CD4-positive, alpha-beta T cell (primary cell): ENCODE measurements at regions not wholly inside any gene's neighbourhood (a gene's known extent, or its start where the extent isn't known, plus 50 kb on each side); places are given as distances from the start of the nearest gene placed in this dataset.

Experiments
- ATAC-seq: fragments of 200-7000 bp; cut with Tn5 transposase; one replicate; pipeline ENCODE4 v1.10.0; 2022; ENCODE audit warnings: mild to moderate bottlenecking; ENCODE audit not compliant: poor library complexity
- CTCF ChIA-PET: fragments of 350-600 bp; sonication (Branson Sonifier 250); formaldehyde crosslinking; loops from one replicate; lab custom pipeline; 2021; ENCODE audit warnings: antibody characterized with exemption, inconsistent platforms; lab: Charles Lee
- POLR2A ChIA-PET: fragments of 350-600 bp; sonication (Branson Sonifier 250); formaldehyde crosslinking; loops from one replicate; lab custom pipeline; 2021; ENCODE audit warnings: antibody characterized with exemption, inconsistent platforms; lab: Charles Lee
- DNase-seq, 14 experiments: peaks; one replicate each; pipeline ENCODE4 v3.0.0-alpha.2; 2013 to 2020; ENCODE audit warnings: mixed read lengths in 2 of 14
- H3K27ac ChIP-seq, 2 donors: one replicate each; pipeline versions ENCODE4 v1.5.1 to v1.7.0; 2013; ENCODE audit warnings: low read length in 2 of 2, low read depth in 1 of 2, mild to moderate bottlenecking in 1 of 2
- H3K27me3 ChIP-seq, 2 experiments: 1 replicate in 1 of 2; 2 replicates in 1 of 2; pipeline versions ENCODE4 v1.6.1 to v1.7.0; 2013; ENCODE audit warnings: low read length in 2 of 2, control low read depth in 1 of 2, mild to moderate bottlenecking in 1 of 2, moderate library complexity in 1 of 2; ENCODE audit not compliant: insufficient read depth in 2 of 2, control insufficient read depth in 1 of 2
- H3K36me3 ChIP-seq: one replicate; pipeline ENCODE4 v1.6.1; 2013; ENCODE audit warnings: low read length, control low read depth; ENCODE audit not compliant: insufficient read depth
- H3K4me1 ChIP-seq: one replicate; pipeline ENCODE4 v1.6.1; 2013; ENCODE audit warnings: low read length, control low read depth; ENCODE audit not compliant: insufficient read depth
- H3K4me3 ChIP-seq: one replicate; pipeline ENCODE4 v1.5.1; 2013; ENCODE audit warnings: mild to moderate bottlenecking, low read length, moderate library complexity
- H3K9me3 ChIP-seq, 2 experiments: 1 replicate in 1 of 2; 2 replicates in 1 of 2; pipeline versions ENCODE4 v1.6.1 to v1.7.0; 2013; ENCODE audit warnings: low read length in 2 of 2, mild to moderate bottlenecking in 2 of 2, control low read depth in 1 of 2, moderate library complexity in 1 of 2; ENCODE audit not compliant: control insufficient read depth in 1 of 2, insufficient read depth in 1 of 2
- H3K27ac Mint-ChIP-seq: one replicate; pipeline ENCODE4 v1.8.0; 2020; ENCODE audit warnings: mixed read lengths
- H3K27me3 Mint-ChIP-seq: one replicate; pipeline ENCODE4 v1.8.0; 2021; ENCODE audit warnings: mixed read lengths
- H3K36me3 Mint-ChIP-seq: one replicate; pipeline ENCODE4 v1.8.0; 2021; ENCODE audit warnings: low read depth, mixed read lengths
- H3K4me1 Mint-ChIP-seq: one replicate; pipeline ENCODE4 v1.8.0; 2021; ENCODE audit warnings: low read depth, mixed read lengths
- H3K4me3 Mint-ChIP-seq: one replicate; pipeline ENCODE4 v1.8.0; 2020; ENCODE audit warnings: mild to moderate bottlenecking, mixed read lengths
- H3K9me3 Mint-ChIP-seq: one replicate; pipeline ENCODE4 v1.8.0; 2020; ENCODE audit warnings: mixed read lengths
- CTCF ChIP-seq: fragments of 200-600 bp; IDR thresholded peaks from one replicate; pipeline ENCODE4 v1.8.0; 2022; ENCODE audit warnings: antibody characterized with exemption, mild to moderate bottlenecking
- intact Hi-C, 2 experiments: fragments of 100-400 bp; cut with DNase I in 1 of 2; cut with micrococcal nuclease in 1 of 2; formaldehyde crosslinking; loops; one replicate each; pipeline versions ENCODE4 v1.15.1 to v1.9.0; 2023 to 2025; cut with DNase I, micrococcal nuclease

GRCh38 chr2:204203704-204204103 is 267.1 kb downstream of the ICOS start:
- no peaks in the 10 kb centered on the region for H3K36me3 Mint-ChIP-seq

GRCh38 chr2:204205082-204205481 is 268.5 kb downstream of the ICOS start:
- H3K27me3 ChIP-seq, result peaks cover 0 to 5% of the 10 kb centered on the region in 2 experiments
- POLR2A ChIA-PET, result no interaction called here
- no peak for TF ChIP-seq CTCF
- CTCF ChIA-PET, result no interaction called here
- H3K27me3 Mint-ChIP-seq, result peaks cover 6% of the 10 kb centered on the region
- no peak overlapping the region for H3K4me3 ChIP-seq
- no peak overlapping the region for H3K4me3 Mint-ChIP-seq
- ATAC-seq (no peak), DNase-seq (no peak)
- no peaks in the 10 kb centered on the region for H3K36me3 Mint-ChIP-seq
- no peak overlapping the region for H3K27ac ChIP-seq
- H3K27ac Mint-ChIP-seq, result no peak overlapping the region
- no peaks in the 10 kb centered on the region for H3K36me3 ChIP-seq
- no peaks in the 10 kb centered on the region for H3K9me3 Mint-ChIP-seq
- intact Hi-C loops, result no loop called here
- no peaks in the 10 kb centered on the region for H3K9me3 ChIP-seq
- H3K4me1 Mint-ChIP-seq, result peaks cover 6% of the 10 kb centered on the region
- H3K4me1 ChIP-seq, result no peaks in the 10 kb centered on the region

More at GRCh38 chr2:204203704-204204103, 267.1 kb downstream of the ICOS start:
- Mint-ChIP-seq H3K27ac (no peak overlapping the region), H3K27me3 (peaks cover 6% of the 10 kb centered on the region), H3K4me3 (no peak overlapping the region), H3K4me1 (peaks cover 6% of the 10 kb centered on the region), H3K9me3 (no peaks in the 10 kb centered on the region)
- Histone ChIP-seq H3K4me3 (no peak overlapping the region), H3K9me3 (no peaks in the 10 kb centered on the region), H3K4me1 (no peaks in the 10 kb centered on the region), H3K27ac (no peak overlapping the region), H3K36me3 (no peaks in the 10 kb centered on the region), H3K27me3 (peaks cover 0 to 5% of the 10 kb centered on the region in 2 experiments)
- ChIA-PET CTCF (no interaction called here), POLR2A (no interaction called here)
- intact Hi-C loops, result no loop called here
- peak; percentile 69 for ATAC-seq
- TF ChIP-seq CTCF, result no peak
- DNase-seq, result no peak

- Histone ChIP-seq H3K27me3 (peaks cover 0 to 5% of the 10 kb centered on the region in 2 experiments), H3K9me3 (no peaks in the 10 kb centered on the region), H3K27ac (no peak overlapping the region), H3K4me1 (no peaks in the 10 kb centered on the region), H3K36me3 (no peaks in the 10 kb centered on the region), H3K4me3 (no peak overlapping the region)
- Mint-ChIP-seq H3K9me3 (no peaks in the 10 kb centered on the region), H3K27ac (no peak overlapping the region), H3K4me1 (peaks cover 6% of the 10 kb centered on the region), H3K36me3 (no peaks in the 10 kb centered on the region), H3K27me3 (peaks cover 6% of the 10 kb centered on the region), H3K4me3 (no peak overlapping the region)
- DNase-seq, result no peak
- intact Hi-C loops, result no loop called here
- ChIA-PET POLR2A (no interaction called here), CTCF (no interaction called here)
- TF ChIP-seq CTCF, result no peak
- ATAC-seq, result no peak
These were observed 269.0 kb downstream of the ICOS start for GRCh38 chr2:204205538-204205937.
